HEK293T (cell line): ENCODE measurements at regions not wholly inside any gene's neighbourhood (a gene's known extent, or its start where the extent isn't known, plus 50 kb on each side); places are given as distances from the start of the nearest gene placed in this dataset.
"Not testable (repeated sequence)": the region's sequence is repeated elsewhere in the genome, so short reads cannot be mapped to it uniquely, and the experiment has no call there.

Source experiments
- CTCF ChIA-PET: fragments of 350-600 bp; formaldehyde crosslinking; extraction: SDS; loops from one replicate; lab custom pipeline; 2021; ENCODE audit warnings: antibody characterized with exemption, inconsistent platforms; lab: Yijun Ruan, JAX
- POLR2A ChIA-PET: fragments of 350-600 bp; formaldehyde crosslinking; extraction: SDS; loops from one replicate; lab custom pipeline; 2020; ENCODE audit warnings: antibody characterized with exemption, inconsistent platforms; lab: Yijun Ruan, JAX
- DNase-seq: peaks from one replicate; pipeline ENCODE4 v3.0.0; 2012; ENCODE audit warnings: mixed read lengths; ENCODE audit errors: extremely low spot score
- ARNT ChIP-seq: fragments of 450-650 bp; IDR thresholded peaks from 2 replicates; pipeline ENCODE4 v1.6.1; 2017; ENCODE audit warnings: mild to moderate bottlenecking
- BHLHE40 ChIP-seq: fragments of 450-650 bp; IDR thresholded peaks from 2 replicates; pipeline ENCODE4 v1.6.1; 2016; ENCODE audit warnings: mild to moderate bottlenecking, moderate library complexity, borderline replicate concordance
- CTBP1 ChIP-seq: fragments of 450-650 bp; IDR thresholded peaks from 2 replicates; pipeline ENCODE4 v1.6.1; 2016; ENCODE audit warnings: borderline replicate concordance
- ELF4 ChIP-seq: fragments of 450-650 bp; IDR thresholded peaks from 2 replicates; pipeline ENCODE4 v1.6.1; 2017; ENCODE audit warnings: antibody characterized with exemption
- FOXA1 ChIP-seq: fragments of 450-650 bp; IDR thresholded peaks from 2 replicates; pipeline ENCODE4 v1.6.1; 2016; ENCODE audit warnings: mild to moderate bottlenecking
- FOXK2 ChIP-seq: fragments of 450-650 bp; IDR thresholded peaks from 2 replicates; pipeline ENCODE4 v1.6.1; 2016; ENCODE audit warnings: mild to moderate bottlenecking
- FOXM1 ChIP-seq: fragments of 450-650 bp; IDR thresholded peaks from 2 replicates; pipeline ENCODE4 v1.6.1; 2017; ENCODE audit warnings: mild to moderate bottlenecking, borderline replicate concordance
- HDGF ChIP-seq: fragments of 450-650 bp; IDR thresholded peaks from 2 replicates; pipeline ENCODE4 v1.6.1; 2017; ENCODE audit warnings: antibody characterized with exemption, borderline replicate concordance
- L3MBTL2 ChIP-seq: fragments of 450-650 bp; conservative IDR thresholded peaks from 2 replicates; pipeline ENCODE4 v1.6.1; 2016; ENCODE audit warnings: mild to moderate bottlenecking
- LEF1 ChIP-seq: fragments of 450-650 bp; IDR thresholded peaks from 2 replicates; pipeline ENCODE4 v1.6.1; 2017; ENCODE audit warnings: mild to moderate bottlenecking, borderline replicate concordance
- NFRKB ChIP-seq: fragments of 450-650 bp; IDR thresholded peaks from 2 replicates; pipeline ENCODE4 v1.6.1; 2016; ENCODE audit warnings: mild to moderate bottlenecking, moderate library complexity
- PKNOX1 ChIP-seq: fragments of 450-650 bp; IDR thresholded peaks from 2 replicates; pipeline ENCODE4 v1.6.1; 2016
- SP1 ChIP-seq: fragments of 450-650 bp; IDR thresholded peaks from 2 replicates; pipeline ENCODE4 v1.6.1; 2017
- SUZ12 ChIP-seq: fragments of 450-650 bp; IDR thresholded peaks from 2 replicates; pipeline ENCODE4 v1.6.1; 2016; ENCODE audit warnings: mild to moderate bottlenecking
- TARDBP ChIP-seq: fragments of 450-650 bp; IDR thresholded peaks from 2 replicates; pipeline ENCODE4 v1.6.1; 2016
- ZNF384 ChIP-seq: fragments of 450-650 bp; IDR thresholded peaks from 2 replicates; pipeline ENCODE4 v1.6.1; 2016

GRCh38 chr1:79239840-79240239 lies 233.3 kb upstream of the ADGRL4 start:
- TF ChIP-seq ELF4 (no peak), FOXA1 (no peak), TARDBP (no peak), NFRKB (no peak), SP1 (no peak), BHLHE40 (no peak), SUZ12 (no peak), FOXM1 (no peak), FOXK2 (no peak), ZNF384 (no peak), L3MBTL2 (no peak), HDGF (no peak), LEF1 (no peak), ARNT (no peak), PKNOX1 (no peak), CTBP1 (no peak)
- DNase-seq = no peak
- CTCF ChIA-PET = no interaction called here
- POLR2A ChIA-PET = no interaction called here

- CTCF ChIA-PET = no interaction called here
- POLR2A ChIA-PET = no interaction called here
- TF ChIP-seq NFRKB = no peak
- no peak for TF ChIP-seq SUZ12
- no peak for TF ChIP-seq FOXK2
- TF ChIP-seq ELF4 = no peak
- no peak for TF ChIP-seq FOXM1
- no peak for TF ChIP-seq FOXA1
- TF ChIP-seq BHLHE40 = no peak
- TF ChIP-seq HDGF = no peak
- no peak for TF ChIP-seq SP1
- no peak for TF ChIP-seq PKNOX1
- no peak for DNase-seq
Observed at GRCh38 chr1:79235301-79236002, 228.9 kb upstream of the ADGRL4 start.

- CTCF ChIA-PET = no interaction called here
- no peak for DNase-seq
- POLR2A ChIA-PET = no interaction called here
- TF ChIP-seq FOXA1 (no peak), TARDBP (no peak), CTBP1 (no peak), BHLHE40 (no peak), LEF1 (no peak), FOXK2 (no peak), ARNT (no peak), NFRKB (no peak), FOXM1 (no peak), ZNF384 (no peak), SUZ12 (no peak), ELF4 (no peak), SP1 (no peak), L3MBTL2 (no peak), HDGF (no peak), PKNOX1 (no peak)
Observed at GRCh38 chr1:79232818-79233217, 226.3 kb upstream of the ADGRL4 start.

GRCh38 chr1:79230751-79231150 lies 224.2 kb upstream of the ADGRL4 start:
- CTCF ChIA-PET, POLR2A ChIA-PET, DNase-seq: not testable (repeated sequence)

- no peak for DNase-seq
- TF ChIP-seq SUZ12 (no peak), SP1 (no peak), FOXA1 (no peak), ELF4 (no peak), FOXM1 (no peak), CTBP1 (no peak), FOXK2 (no peak), L3MBTL2 (no peak)
- ChIA-PET POLR2A (no interaction called here), CTCF (interaction anchor here (1.1 kb wide), 1 partner anchor 386 kb away, joined by 3 read pairs; no protein-coding TSS in a partner anchor)
Observed at GRCh38 chr1:79226963-79227362, 220.4 kb upstream of the ADGRL4 start.

- TF ChIP-seq FOXK2 = no peak
- TF ChIP-seq NFRKB = no peak
- TF ChIP-seq FOXA1 = no peak
- TF ChIP-seq SP1 = no peak
- no peak for TF ChIP-seq TARDBP
- TF ChIP-seq ELF4 = no peak
- no peak for TF ChIP-seq LEF1
- no peak for TF ChIP-seq SUZ12
- no peak for TF ChIP-seq L3MBTL2
- no peak for TF ChIP-seq FOXM1
- no peak for DNase-seq
- ChIA-PET CTCF (no interaction called here), POLR2A (no interaction called here)
Observed at GRCh38 chr1:79224537-79224936, 218.0 kb upstream of the ADGRL4 start.
